Thymus (tissue), 11 donors: ENCODE measurements at regions not wholly inside any gene's neighbourhood (a gene's known extent, or its start where the extent isn't known, plus 50 kb on each side); places are given as distances from the start of the nearest gene placed in this dataset.

Source experiments
- DNase-seq, 9 donors: peaks; one replicate each; pipeline ENCODE4 v3.0.0-alpha.2; 2013; ENCODE audit warnings: low spot score in 9 of 9, low read depth in 6 of 9, missing footprints in 1 of 9
- H3K27ac ChIP-seq, 2 donors: one replicate each; pipeline ENCODE4 v1.5.1; 2013; ENCODE audit warnings: control low read depth in 1 of 2, low read depth in 1 of 2, low read length in 1 of 2, mild to moderate bottlenecking in 1 of 2, moderate library complexity in 1 of 2
- H3K27me3 ChIP-seq, 2 donors: one replicate each; pipeline ENCODE4 v1.5.1; 2013; ENCODE audit warnings: low read length in 1 of 2; ENCODE audit not compliant: control insufficient read depth in 2 of 2, insufficient read depth in 1 of 2
- H3K36me3 ChIP-seq, 2 donors: one replicate each; pipeline ENCODE4 v1.5.1; 2013; ENCODE audit warnings: low read length in 1 of 2, mild to moderate bottlenecking in 1 of 2, moderate library complexity in 1 of 2; ENCODE audit not compliant: control insufficient read depth in 2 of 2, insufficient read depth in 2 of 2
- H3K4me1 ChIP-seq, 2 donors: one replicate each; pipeline ENCODE4 v1.5.1; 2013; ENCODE audit warnings: low read length in 2 of 2; ENCODE audit not compliant: control insufficient read depth in 2 of 2, insufficient read depth in 2 of 2
- H3K4me3 ChIP-seq, 2 donors: one replicate each; pipeline ENCODE4 v1.5.1; 2013; ENCODE audit warnings: low read length in 2 of 2, control low read depth in 1 of 2, mild to moderate bottlenecking in 1 of 2
- H3K9me3 ChIP-seq, 2 donors: one replicate each; pipeline ENCODE4 v1.5.1; 2013; ENCODE audit warnings: low read length in 1 of 2, mild to moderate bottlenecking in 1 of 2; ENCODE audit not compliant: control insufficient read depth in 2 of 2, insufficient read depth in 1 of 2
- WGBS: extraction: QIAGEN DNeasy Blood & Tissue Kit; methylation state at CpG from one replicate; pipeline ENCODE4 v1.1.7; 2013; 5-methylcytosine and 5-hydroxymethylcytosine counted together
- donor health status: healthy.

- Histone ChIP-seq H3K9me3 (no peaks in the 10 kb centered on the region), H3K36me3 (no peaks in the 10 kb centered on the region), H3K27me3 (no peaks in the 10 kb centered on the region), H3K4me3 (no peak overlapping the region), H3K4me1 (peaks cover 0 to 5% of the 10 kb centered on the region in 2 donors), H3K27ac (no peak overlapping the region)
- DNase-seq, result no peak
Measured at GRCh38 chr12:93169536-93169935, 208.2 kb upstream of the NUDT4 start.

DNA sequence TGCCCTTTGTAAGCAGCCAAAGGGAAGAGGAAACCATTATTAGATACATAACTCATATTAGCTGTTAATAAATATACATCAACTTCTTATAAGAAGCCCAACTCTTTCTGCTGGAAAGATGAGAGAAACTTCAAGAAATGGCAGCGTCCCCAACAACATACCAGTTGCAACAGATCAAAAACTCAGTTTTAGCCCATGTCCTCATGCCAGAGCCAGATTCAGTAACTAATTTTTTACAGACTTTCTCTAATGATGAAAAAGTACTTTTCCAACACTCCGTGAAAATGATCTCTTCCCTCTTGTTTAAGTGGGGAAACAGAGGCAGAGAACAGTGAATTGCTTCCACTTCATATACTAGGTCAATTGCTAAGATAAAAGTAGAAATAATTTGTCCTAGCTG, 206.8 kb upstream of the NUDT4 start:
- 71% methylated on average over 2 of the region's 2 CpGs for WGBS
- Histone ChIP-seq H3K27me3 (no peaks in the 10 kb centered on the region), H3K4me3 (no peak overlapping the region), H3K27ac (no peak overlapping the region), H3K9me3 (no peaks in the 10 kb centered on the region), H3K4me1 (peaks cover 0 to 5% of the 10 kb centered on the region in 2 donors), H3K36me3 (no peaks in the 10 kb centered on the region)
- no peak for DNase-seq

DNA sequence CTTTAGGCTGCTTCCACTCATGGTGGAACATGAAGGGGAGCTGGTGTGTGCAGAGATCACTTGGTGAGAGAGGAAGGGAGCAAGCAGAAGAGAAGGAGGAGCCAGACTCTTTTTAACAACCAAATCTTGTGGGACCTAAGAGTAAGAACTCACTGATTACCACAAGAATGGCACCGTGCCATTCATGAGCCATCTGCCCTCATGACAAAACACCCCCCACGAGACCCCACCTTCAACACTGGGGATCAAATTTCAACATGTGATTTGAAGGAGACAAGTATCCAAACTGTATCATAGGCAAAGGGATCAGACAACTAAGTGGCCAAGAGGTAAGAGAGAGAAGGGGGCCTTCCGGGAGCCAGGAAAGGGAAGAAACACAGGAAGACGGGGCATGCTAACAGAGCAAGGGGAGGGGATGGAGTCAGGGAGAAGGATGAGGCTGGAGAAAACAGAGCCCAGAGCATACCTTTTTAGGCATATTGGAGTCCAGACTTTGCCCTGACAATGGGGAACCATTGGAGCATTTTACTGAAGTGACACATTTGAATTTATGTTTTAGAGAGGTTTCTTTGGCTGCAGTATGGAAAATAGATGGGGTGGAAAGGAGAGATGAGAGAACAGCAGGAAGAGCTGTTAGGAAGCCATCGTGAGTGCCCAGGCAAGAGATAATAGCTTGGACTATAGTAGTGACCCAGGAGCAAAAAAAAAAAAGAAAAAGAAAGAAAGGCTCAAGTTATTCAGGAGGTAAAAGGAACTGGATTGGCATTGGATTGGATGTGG, 204.4 kb upstream of the NUDT4 start:
- no peaks in the 10 kb centered on the region for H3K4me1 ChIP-seq
- DNase-seq, result no peak
- H3K36me3 ChIP-seq, result no peaks in the 10 kb centered on the region
- no peak overlapping the region for H3K27ac ChIP-seq
- H3K27me3 ChIP-seq, result no peaks in the 10 kb centered on the region
- WGBS, result 92% methylated on average over 5 of the region's 5 CpGs
- no peaks in the 10 kb centered on the region for H3K9me3 ChIP-seq
- H3K4me3 ChIP-seq, result no peak overlapping the region

GRCh38 chr12:93174048-93174447, 203.7 kb upstream of the NUDT4 start:
- Histone ChIP-seq H3K27ac (no peak overlapping the region), H3K9me3 (no peaks in the 10 kb centered on the region), H3K36me3 (no peaks in the 10 kb centered on the region), H3K4me3 (no peak overlapping the region), H3K27me3 (no peaks in the 10 kb centered on the region), H3K4me1 (no peaks in the 10 kb centered on the region)
- DNase-seq, result no peak
- 95% methylated on average over 3 of the region's 3 CpGs for WGBS

GRCh38 chr12:93174473-93174872, 203.3 kb upstream of the NUDT4 start:
- WGBS, result over 99% methylated on average over 5 of the region's 5 CpGs
- DNase-seq, result no peak
- no peaks in the 10 kb centered on the region for H3K36me3 ChIP-seq
- H3K4me1 ChIP-seq, result no peaks in the 10 kb centered on the region
- H3K4me3 ChIP-seq, result no peak overlapping the region
- H3K27me3 ChIP-seq, result no peaks in the 10 kb centered on the region
- no peaks in the 10 kb centered on the region for H3K9me3 ChIP-seq
- no peak overlapping the region for H3K27ac ChIP-seq

DNA sequence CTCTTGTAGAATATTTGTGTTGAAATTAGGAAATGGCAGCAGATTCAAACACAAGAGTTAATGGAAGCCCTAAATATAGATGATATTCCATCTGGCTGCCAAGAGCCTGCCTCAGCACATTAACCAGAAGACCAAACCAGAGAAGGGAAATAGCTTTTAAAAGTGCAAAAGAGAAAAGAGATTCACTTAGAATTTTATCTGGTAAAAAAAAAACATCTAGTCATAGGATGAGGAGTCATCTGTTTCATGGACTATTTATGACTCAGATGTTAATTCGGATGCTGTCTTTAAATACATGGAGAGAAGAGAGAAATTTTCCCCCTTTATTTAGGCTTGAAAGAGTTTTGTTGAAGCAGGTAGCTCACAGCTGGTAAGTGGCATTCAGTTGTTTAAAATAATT, 201.6 kb upstream of the NUDT4 start:
- no peak overlapping the region for H3K4me3 ChIP-seq
- 89% methylated on average over 1 of the region's 1 CpG for WGBS
- DNase-seq, result no peak
- no peak overlapping the region for H3K27ac ChIP-seq
- H3K36me3 ChIP-seq, result no peaks in the 10 kb centered on the region
- no peaks in the 10 kb centered on the region for H3K27me3 ChIP-seq
- H3K9me3 ChIP-seq, result no peaks in the 10 kb centered on the region
- peaks cover 0 to under 1% of the 10 kb centered on the region in 2 donors for H3K4me1 ChIP-seq

DNA sequence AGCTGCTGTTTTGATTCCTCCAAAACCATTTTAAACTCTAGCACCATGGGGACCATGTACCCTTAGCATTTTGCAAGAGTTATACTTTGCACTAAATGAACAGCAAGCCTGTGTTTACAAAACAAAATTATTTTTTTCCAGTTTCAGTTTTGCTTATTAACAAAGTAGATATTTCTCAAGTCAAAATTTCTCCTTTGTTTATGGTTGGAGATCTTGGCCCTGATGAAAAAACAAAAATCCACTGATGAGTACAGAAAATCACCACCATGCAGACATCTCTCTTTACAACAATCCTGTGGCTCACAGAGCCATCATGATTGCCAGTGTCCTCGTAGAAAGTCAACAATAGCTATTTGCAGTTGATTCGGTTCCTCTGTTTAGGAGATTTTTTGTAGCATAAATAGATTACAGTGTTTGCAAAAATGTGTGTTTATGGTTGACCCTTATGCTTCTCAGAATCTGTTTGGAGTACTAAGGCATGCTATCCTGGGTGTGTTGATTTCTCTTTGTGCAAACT, 201.1 kb upstream of the NUDT4 start:
- no peak overlapping the region for H3K27ac ChIP-seq
- H3K9me3 ChIP-seq, result no peaks in the 10 kb centered on the region
- no peaks in the 10 kb centered on the region for H3K36me3 ChIP-seq
- no peak for DNase-seq
- H3K4me3 ChIP-seq, result no peak overlapping the region
- H3K27me3 ChIP-seq, result no peaks in the 10 kb centered on the region
- H3K4me1 ChIP-seq, result peaks cover 0 to 3% of the 10 kb centered on the region in 2 donors
- WGBS, result 95% methylated on average over 2 of the region's 2 CpGs

- no peak for DNase-seq
- Histone ChIP-seq H3K4me3 (no peak overlapping the region), H3K9me3 (no peaks in the 10 kb centered on the region), H3K4me1 (peaks cover 0 to 3% of the 10 kb centered on the region in 2 donors), H3K27me3 (no peaks in the 10 kb centered on the region), H3K36me3 (no peaks in the 10 kb centered on the region), H3K27ac (no peak overlapping the region)
- 98% methylated on average over 9 of the region's 9 CpGs for WGBS
Measured at GRCh38 chr12:93177208-93178153, 200.2 kb upstream of the NUDT4 start.
